GM10266 (cell line): ENCODE measurements at regions not wholly inside any gene's neighbourhood (a gene's known extent, or its start where the extent isn't known, plus 50 kb on each side); places are given as distances from the start of the nearest gene placed in this dataset.

Experiments used
- DNase-seq: peaks from one replicate; pipeline ENCODE4 v3.0.0; 2012; ENCODE audit errors: extremely low spot score
- TF ChIP-seq, protein P1 (sequence below): IDR thresholded peaks from 2 replicates; pipeline ENCODE4 v1.5.1; 2012; ENCODE audit warnings: mild to moderate bottlenecking, low read depth; ENCODE audit not compliant: control insufficient read depth, insufficient read depth; ENCODE audit errors: missing control alignments

DNA sequence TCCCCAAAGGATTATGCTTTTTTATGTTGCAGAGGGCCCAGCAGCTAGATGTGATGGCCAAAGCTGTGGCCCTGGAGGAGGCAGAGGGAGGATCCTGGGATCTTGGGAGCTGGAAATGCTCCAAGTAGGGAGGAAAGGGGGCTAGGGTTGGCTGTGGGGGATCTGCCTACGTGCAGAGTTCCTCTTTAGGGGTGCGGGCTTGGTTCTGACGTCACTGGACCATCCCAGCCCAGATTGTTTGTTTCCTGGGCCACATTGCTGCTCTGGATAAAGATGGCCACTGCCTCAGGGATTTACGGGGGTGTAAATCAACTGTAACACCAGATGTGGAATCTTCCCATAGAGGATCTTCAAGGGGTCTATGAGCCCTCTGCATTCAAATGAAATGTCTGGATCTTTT, 110.3 kb upstream of the SYT13 start:
- no peak for DNase-seq

DNA sequence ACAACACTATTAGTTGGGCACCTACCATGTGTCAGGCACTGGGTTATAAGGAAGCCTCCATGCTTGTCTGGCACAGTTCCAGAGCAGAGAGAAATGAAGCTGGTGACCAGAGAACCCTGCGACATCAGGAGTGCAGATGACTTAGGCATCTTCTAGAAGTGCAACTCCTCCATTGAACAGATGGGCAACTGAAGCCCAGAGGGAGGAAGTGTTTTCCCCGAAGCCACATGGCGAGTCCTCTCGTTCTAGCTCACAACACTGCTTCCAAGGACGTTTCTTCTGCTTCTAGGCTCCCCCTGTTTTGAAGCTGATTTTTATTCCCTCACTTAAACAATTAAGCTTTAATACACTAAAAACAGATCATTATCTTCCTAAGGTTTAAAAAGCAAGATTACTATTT, 109.8 kb upstream of the SYT13 start:
- DNase-seq = no peak
- TF ChIP-seq, protein P1, sequence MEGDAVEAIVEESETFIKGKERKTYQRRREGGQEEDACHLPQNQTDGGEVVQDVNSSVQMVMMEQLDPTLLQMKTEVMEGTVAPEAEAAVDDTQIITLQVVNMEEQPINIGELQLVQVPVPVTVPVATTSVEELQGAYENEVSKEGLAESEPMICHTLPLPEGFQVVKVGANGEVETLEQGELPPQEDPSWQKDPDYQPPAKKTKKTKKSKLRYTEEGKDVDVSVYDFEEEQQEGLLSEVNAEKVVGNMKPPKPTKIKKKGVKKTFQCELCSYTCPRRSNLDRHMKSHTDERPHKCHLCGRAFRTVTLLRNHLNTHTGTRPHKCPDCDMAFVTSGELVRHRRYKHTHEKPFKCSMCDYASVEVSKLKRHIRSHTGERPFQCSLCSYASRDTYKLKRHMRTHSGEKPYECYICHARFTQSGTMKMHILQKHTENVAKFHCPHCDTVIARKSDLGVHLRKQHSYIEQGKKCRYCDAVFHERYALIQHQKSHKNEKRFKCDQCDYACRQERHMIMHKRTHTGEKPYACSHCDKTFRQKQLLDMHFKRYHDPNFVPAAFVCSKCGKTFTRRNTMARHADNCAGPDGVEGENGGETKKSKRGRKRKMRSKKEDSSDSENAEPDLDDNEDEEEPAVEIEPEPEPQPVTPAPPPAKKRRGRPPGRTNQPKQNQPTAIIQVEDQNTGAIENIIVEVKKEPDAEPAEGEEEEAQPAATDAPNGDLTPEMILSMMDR = no peak

More for the DNA sequence above, 110.3 kb upstream of the SYT13 start:
- TF ChIP-seq, protein P1 = no peak

DNA sequence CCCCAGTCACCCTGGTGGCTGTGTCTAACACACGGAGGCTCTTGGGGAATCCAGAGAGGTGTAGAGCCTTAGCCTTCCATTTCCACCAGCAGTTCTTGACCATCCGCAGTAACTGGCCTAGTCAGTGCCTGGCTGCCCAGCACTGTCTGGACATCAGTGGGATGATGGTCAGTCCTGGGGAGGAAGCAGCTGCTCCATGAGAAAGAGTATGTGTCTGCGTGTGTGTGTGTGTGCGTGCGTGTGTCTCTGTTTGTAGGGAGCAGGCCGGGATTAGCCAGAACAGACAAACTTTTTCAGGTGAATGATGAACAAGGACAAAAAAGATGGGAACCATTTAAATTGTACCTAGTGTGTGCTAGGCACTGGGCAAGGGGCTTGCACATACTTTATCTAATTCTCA, 109.3 kb upstream of the SYT13 start:
- DNase-seq = no peak
- TF ChIP-seq, protein P1 = no peak

DNA sequence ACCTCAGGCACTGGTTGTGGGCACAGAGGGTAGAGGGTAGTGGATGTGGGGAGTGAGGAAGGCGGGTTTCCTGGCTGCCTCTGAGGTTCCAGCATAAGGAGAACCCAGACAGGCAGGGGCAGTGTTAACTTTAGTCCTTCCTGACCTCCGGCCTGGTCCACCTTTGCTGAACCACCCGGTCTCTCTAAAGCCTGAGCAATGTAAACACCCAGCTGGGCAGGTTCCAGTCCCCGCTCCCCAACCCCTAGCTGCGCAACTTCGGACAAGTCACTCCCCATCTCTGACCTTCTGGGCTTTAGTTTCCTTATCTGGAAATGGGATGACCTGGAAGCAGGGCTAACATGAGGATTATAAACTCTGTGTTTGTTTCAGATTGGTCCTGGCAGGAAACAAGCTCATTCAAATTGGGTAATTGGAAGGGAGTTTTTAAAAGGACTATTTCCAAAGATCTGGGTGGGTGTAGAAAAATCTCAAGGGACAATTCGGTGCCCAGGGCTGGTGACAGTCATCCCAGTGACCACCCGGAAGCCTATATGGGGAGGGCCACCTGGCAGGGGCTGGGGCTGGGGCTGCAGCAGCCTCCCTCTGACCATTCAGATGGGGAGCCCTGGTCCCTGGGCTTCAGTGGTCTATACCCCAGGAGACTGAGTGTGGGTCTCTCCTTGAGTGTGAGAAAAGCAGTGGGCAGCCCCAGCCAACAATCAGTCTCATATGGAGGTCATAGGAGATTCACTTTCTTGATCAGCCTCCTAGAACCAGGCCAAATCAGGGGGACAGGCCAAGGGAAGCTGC, 108.3 kb upstream of the SYT13 start:
- TF ChIP-seq, protein P1 = no peak
- no peak for DNase-seq

DNA sequence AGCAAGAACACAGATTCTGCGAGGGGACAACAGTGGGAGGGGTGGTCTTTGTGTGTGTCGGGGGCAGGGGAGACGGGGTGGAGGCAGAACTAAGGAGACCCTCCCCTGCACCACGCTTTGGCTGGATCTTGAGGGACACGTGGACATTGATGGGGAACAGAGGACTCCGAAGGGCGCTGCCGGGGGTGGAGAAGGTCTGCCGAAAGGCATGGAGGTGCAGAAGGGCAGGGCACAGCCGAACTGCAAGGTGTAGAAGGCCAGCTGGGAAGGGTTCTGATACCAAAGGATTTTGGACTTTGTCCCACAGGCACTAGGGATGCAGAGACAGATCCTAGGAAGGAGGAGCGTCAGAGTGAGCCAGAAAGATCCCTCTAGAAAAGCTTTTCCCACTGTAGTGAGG, 107.7 kb upstream of the SYT13 start:
- DNase-seq = no peak
- TF ChIP-seq, protein P1 = no peak

DNA sequence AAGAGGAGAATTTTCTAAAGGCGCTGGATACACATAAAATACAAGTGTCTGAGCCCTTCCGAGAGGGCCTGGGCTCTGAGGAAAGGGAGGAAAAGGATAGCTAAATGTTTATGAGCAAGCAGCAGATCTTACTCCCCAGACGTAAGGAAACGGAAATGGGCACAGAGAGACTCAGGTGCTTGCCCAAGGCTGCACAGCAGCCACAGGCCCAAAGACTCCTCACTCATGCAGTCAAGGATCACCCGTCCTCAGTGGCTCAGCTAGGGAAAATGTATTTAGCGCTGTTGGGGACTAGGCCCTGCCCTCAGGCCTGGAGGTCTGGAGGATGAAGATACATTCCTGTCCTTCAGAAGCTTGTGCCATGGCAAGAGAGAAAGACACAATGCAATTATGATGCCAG, 107.2 kb upstream of the SYT13 start:
- TF ChIP-seq, protein P1 = no peak
- DNase-seq = no peak

DNA sequence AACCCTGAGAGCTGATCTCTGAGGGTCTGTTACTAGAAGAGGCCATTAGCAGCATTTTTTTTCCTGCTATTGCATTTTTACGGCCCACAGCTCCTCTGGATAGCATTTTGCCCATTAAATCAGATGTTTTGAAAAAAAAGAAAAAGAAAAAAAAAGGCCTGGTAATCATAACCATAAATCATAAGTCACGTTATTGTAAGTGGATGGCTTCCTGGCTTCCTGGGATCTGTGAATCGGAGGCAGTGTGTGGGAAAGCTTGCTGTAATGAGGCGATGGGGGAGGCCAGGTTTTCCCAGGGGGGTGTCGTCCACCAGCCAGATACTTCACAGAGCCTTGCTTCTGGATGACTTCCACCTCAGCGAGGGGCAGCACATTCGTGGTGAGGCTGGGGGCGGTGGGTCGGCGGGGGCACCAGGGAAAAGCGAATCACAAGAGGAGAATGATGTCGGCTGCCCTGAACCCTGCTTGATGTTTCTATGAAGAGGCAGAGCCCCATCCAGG, 106.5 kb upstream of the SYT13 start:
- no peak for DNase-seq
- TF ChIP-seq, protein P1 = no peak
